ENCODE measurements at regions not wholly inside any gene's neighbourhood (a gene's known extent, or its start where the extent isn't known, plus 50 kb on each side); places are given as distances from the start of the nearest gene placed in this dataset.

DNA sequence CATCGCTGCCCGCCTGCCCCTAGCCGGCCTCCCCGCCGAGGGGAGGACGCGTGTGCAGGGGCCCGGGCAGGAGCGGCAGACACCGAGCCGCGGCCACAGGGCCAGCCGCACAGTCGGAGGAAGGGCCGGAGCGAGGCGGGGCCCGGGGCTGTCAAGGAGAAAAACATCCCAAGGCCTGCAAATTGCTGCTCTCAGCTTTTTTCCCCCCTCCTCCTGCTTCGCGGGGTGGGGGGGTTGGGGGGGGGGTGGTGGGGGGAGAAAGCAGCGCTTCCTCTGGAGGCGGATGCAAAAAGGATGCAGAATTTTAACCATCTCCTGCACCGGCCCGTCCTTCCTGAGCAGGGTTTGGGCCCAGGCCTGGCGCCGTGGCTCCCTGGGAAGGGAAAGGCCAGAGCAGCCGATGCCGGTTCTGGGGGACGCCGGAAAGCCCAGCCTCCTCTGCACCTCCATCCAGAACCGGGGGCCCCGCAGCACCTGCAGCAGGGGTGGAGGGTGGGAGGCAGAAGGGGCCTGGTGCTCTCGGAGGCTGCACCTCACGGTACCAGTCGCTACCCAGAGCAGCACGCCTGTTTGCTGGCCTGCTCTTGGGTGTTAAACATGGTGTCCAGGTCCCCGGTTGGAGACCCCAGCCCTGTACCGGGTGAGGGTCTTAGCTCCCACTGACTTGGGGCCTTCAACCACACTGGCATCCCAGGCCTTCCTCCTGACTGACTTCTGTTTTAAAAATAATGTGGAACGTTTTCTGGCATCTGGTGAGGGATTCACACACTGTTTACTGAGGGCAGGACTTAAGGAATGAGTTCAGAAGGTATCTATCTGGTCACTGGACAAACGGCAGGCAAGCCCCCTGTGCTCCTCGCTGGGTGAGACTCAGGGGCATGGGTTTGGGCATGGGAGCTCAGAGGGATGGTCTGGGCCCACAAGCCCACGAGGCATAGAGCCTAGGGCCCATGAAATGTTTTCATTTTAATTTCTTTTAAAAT, 77.4 kb upstream of the WNT7B start:
- peak; percentile 25 for DNase-seq

DNA sequence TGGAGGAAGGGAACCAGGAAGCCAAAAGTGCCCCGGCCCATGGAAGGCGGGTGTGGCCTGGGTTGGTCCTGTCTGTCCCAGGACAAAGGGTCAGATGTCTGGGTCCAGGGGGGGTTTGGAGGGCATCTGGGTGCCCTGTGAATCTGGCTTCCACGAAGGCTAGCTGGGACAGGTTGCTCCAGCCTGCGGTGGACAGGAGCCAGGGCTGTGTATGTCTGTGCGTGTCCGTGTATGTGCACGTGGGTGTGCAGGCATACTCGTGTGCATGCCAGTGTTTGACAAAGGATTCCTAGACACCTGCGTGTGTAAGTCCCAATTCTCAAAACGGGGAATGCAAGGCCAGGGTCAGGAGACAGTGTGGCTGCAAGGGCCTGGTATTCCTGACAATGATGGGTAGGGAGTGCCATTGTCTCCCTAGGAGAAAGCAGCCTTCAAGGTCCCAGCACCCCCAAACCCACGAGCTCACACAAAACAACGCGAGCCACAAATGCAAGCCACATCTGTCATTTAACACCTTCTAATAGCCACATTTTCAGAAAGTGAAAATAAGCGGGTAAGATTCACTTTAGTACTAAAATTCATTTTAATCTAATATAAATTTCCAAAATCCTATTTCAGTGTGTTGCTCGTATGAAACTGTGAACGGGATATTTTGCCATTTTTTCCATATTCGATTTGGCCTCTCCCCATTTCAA, 78.4 kb upstream of the WNT7B start:
- DNase-seq = no peak

DNA sequence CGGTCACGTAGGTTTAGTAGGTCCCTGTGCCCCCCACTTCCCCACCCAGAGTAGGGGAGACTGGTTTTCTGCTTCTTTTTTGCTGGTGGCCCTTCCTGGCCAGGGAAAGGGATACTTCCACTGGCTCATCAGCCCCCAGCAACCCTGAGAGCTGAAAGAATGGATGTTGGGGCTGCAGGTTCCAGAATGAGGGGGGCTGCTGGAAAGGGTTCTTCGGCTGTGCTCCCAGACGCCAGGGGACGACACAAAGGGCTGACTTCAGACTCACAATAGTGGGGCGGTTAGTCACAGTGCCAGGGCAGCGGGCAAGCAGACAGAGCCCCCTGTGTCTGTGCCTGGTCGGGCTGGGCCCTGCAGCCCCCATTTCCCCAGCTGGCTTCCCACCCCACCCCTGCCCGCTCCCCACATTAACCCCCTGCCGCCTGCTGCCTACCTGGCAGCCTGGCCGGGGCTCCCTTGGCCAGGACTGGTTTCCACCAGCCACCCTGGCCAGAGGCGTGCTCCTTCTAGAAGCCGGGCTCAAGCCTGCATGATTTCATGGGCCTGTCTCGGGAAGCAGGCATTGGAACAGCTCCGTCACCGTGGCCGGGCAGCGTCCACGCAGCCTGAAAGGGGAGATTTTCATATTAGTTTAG, 79.1 kb upstream of the WNT7B start:
- DNase-seq = no peak

DNA sequence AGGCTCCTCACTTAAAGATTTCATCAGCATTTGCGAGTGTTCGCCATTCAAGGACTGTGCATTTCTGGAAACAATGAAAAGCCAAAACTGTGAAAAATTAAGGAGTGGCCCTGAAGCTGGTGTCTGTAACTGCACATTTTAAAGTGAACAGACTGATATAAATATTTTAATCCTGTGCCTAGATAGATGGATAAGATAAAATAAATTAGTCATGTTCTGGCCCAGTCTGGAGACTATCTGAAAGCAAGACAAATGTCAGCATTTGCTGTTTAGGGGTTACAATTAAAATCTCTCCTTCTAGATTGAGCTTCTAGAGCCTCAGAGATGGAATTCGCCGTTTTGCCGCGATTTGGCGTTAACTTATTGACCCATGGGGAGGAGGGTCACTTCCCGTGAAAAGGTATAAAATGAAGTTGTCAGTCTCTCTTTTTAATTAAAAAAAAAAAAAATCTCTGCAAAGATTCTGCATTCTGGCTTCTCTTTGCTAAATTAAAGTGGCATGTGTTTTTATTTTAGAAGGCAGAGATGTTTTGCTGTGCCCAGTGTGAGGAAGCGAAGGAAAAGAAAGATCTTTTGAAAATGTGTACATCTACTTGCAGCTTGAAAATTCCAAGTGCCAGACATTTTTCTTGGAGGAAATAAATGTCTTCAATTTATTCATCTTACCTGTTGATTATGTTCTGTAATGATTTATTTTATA, 79.7 kb upstream of the WNT7B start:
- DNase-seq = peak; percentile 30

DNA sequence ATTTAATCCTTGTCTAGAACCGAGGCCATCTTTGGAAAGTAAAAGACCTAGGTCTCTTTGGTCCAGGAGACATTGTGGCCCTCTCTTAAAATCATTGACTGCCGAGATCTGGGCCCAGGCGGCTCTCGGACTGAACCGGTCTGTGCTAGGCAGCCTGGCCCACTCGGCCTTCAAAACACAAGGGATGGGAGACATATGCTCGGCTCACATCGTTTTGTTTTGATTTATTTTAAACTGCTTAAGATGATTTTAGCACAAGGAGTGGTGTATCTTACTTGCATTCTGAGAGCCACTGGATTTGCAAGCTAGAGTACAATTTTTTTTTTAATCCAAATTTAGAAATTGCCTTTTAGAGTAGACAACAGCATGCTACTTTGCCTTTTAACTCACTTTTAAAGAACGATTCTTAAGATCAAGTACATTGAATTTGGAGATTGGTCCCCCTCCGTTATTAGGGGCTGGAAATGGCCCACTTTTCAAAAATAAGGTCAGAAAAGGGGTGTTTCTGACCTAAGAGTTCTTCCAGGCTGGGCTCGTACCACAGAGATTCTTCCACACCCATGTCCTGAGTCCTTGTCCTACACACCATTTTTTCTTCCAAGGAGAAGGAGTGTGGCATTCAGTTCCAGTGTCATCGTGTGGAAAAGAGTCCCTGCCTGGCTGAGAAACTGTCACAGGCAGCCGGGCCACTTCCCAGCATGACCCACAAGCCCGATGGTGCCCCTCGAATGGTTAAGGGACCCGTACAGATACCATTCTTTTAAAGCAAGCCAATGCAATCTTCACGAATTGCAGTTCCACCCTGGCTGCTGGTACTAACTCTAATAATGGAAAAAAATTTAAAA, 80.5 kb upstream of the WNT7B start:
- DNase-seq = no peak

DNA sequence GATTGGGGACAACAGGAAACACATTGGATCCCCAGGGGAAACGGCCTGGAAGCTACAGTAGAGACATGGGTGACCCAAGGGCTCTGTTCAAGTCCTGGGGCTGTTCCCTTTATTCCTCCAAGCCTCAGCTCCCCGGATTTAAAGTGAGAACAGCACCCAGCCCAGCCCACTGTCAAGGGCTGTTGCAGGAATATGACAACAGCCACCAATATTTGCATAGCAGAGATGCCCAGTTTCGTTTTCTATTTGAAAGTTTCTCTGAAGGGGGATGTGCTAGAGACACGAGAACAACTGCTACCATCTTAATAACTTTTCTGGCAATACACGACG, 81.1 kb upstream of the WNT7B start:
- peak; percentile 72 for DNase-seq

DNA sequence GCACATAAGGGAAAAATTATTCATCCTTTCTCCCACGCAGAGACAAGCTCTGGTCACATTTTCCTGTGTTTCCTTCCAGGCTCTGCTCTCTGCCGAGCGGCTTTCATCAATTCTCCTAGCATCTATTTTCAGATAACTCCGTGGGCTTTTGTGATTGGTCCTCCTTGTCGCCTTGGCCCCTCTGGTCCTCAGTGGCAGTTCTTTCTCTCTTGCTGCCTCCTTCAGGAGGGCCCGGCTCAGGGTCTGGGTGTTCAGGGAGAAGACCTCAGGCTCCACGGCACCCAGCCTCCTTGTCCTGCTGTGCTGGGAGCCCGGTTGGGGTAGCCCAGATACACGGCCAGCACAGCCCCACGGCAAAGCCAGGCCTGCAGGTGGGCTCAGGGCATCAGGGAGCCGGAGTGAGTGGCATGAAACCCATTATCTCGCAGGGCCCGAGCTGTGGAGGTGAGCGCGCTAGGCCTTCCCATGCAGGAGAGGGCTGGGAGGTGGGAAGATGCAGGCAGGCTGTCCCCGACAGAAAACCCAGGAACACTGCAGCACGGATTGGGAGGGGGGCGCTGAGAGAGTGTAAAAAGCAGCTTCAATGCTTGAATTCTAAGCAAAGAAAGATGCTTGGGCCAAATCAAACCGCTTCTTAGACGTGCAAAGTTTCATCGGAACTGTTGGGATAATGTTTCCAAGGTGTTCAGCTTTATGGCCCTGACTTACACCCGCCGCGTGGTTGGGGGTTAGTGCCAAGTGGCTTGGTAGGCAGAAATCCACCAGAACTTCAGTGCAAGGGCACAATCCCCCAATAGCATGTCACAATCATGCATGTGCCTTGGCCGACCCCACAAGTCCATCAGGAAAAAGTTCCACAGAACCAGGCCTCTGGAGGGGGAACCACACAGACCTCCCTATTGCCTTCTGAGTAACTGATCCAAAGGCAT, 81.9 kb upstream of the WNT7B start:
- no peak for DNase-seq

DNA sequence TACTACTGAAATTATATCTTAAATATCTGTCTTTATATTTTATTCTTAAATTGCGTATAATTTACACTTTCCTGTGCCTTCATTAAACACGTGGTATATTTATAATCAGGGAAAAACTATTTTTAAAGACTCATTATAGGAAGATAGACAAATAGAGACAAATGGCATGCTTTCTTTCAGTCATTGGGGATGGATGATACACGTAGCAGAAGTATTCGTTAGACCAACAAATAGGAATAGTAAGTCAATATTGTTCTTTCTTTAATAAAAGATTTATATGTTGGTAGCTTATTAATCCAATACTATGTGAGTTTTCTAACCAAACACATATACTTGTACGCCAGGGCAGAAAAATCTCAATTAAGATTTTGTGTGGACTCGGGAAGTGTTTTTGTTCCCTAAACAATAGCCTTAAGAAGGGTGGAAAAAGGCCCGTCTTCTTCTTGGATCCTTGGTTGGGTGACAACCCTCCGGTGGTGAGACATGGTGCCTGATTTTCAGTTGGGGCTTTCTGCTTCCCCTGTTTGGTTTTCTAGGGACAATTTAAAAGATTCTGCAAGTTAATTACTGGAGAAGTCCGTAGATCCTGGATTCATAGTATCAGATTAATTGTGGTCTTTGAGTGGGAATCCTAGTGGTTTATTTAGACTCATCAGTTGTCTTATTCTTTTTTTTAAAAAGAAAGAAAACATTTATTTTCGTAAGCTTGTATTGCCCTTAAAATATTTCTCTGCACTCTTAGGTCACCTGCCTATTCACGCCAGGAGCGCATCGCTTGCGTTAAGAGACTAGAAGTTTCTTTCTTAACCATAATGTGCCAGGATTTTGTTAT, 83.5 kb upstream of the WNT7B start:
- DNase-seq = no peak

DNA sequence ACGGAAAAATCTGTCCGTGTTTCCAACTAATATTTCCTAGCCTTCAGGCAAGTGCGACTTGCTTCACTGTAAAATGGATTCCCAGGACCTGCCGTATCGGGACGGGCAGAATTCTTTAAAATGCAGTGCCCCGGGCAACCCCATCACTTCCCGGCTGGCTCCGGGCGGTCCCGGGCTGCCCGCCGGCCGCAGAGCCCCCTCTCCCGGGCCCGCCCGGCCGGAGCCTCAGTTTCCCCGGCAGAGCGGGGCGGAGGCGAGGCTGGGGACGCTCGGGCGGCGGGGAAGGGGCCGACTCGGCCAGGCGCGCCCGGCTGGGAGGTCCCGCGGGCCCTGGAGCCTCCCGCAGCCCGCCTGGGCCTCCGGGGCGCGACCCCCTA, 84.2 kb upstream of the WNT7B start:
- DNase-seq = no peak

DNA sequence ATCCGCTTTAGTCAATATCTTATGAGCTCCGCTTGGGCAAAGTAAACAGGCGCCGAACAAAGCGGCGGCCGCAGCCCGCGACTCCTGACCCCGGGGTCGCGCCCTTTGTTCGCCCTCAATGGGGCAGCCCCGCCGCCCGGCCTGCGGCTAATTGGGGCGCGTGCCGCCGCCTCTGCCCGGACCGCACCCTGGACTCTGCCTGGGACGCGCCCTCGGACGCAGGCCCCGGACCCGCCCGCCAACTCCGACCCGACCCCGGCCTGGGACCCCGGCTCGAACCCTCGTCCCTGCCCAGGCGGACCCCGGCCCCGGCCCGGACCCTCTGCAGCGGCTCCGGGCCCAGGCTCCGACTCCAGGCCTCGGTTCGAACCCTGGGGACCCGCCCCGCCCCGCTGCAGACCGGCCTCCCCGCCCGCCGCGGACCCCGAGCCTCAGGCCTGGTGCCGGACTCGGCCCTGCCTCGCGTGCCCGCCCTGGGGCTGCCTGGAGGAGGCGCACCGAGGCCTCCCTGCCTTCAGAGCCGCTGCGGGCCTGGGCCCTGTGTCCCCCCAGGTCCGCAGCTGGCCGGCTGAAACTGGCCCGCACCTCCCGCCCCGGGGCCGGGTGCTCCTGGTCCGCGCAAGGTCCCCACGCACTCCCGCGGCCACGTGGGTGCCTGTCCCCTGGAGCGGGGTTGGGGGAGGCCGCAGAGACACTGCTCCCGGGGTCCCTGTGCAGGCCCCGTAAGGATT, 84.7 kb upstream of the WNT7B start:
- no peak for DNase-seq

DNA sequence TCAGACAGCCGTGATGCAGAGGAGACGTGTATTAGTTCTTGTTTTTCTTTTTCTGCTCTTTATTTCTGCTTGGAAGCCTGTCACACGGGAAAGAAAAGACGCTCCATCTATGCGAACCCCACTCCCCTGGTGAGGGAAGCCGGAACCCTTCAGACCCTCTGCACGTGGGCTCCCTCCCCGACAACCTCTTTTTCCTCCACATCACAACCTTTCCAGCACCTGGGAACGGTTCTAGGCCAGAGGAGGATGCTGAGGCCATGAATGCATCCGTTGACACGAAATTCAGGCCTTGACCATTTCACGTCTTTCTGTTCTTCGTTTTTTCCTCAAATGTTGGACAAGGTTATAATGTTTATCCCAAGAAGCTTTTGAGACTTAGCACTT, 85.3 kb upstream of the WNT7B start:
- DNase-seq = no peak

DNA sequence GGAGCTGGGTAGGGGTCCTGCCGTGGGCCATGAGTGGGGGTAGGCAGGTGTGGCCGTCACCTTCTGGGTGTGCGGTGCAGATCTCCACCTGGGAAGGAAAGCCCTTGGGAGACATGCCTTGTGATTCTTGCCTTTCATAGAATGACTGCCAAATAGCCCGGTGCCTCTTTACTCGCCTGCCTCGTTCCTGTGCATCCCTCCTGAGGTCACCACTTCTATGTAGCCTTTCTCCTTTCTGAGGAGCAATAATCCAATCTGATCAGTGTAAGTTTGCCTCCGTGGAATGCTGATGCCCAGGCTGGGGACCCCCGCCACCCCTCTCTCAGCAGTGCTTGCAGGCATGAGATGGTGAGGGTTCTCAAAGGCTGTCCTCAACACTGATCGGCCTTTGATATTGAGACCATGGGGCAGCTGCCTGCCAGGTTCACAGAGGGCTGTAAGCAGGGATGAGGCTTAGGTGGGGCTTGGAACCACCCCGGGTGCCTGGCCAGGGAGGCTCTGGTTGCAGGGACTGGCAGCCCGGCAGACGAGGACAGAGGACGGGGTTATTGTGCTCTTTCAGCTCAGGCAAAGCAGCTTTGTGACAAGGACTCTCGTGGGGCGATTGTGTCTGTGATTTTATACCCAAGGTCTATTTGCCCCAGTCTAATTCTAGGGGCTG, 86.1 kb upstream of the WNT7B start:
- no peak for DNase-seq

DNA sequence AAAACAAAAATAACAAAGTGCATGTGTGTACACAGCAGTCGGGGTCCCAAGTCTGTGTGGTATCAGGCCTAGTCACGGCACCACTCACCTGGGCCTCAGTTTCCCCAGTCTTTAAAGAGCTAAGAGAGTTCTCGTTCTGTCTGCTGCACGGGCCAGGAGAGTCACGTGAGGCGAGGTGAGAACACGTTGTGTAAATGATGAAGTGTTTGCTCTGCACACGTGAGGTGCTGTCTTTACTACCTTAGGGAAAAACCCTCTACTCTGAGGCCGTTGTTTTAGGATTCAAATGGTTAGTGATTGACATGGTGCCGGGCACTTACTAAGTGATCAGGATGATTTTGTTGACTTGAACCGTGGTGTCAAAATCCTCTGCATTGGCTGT, 86.5 kb upstream of the PPARA start:
- DNase-seq = peak; percentile 45

DNA sequence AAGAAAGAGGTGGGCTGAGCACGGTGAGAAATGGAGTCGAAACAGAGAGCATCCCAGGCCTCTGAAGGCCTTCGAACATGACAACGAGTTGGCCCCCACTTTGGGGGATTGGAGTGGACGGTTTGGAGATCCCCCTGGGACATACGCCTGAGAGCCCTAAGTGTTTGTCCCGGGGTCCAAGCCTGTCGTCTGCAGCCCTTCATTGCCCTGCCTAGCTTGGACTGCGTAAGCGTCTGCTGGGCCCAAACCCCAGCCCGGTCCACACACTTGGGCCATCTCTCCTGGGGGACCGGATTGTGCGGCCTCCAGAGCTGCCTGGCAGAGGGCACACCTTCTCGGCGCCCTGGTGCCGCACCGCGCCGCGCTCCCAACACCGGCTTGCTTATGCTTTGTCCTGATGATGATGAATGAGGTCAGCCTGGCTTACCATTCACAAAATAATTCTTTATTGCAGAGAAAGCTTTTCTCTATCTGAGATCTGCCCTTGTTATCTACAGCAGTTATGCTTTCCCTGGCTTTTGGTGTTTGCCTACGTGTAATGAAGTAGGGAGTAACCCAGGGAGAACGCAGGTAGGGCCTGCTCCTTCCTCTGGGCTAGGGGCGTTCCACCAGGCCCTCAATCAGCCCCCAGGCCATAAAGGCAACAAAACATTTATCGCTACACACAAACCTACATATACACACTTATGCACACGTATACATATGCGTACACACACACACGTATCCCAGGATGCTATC, 85.9 kb upstream of the PPARA start:
- no peak for DNase-seq

DNA sequence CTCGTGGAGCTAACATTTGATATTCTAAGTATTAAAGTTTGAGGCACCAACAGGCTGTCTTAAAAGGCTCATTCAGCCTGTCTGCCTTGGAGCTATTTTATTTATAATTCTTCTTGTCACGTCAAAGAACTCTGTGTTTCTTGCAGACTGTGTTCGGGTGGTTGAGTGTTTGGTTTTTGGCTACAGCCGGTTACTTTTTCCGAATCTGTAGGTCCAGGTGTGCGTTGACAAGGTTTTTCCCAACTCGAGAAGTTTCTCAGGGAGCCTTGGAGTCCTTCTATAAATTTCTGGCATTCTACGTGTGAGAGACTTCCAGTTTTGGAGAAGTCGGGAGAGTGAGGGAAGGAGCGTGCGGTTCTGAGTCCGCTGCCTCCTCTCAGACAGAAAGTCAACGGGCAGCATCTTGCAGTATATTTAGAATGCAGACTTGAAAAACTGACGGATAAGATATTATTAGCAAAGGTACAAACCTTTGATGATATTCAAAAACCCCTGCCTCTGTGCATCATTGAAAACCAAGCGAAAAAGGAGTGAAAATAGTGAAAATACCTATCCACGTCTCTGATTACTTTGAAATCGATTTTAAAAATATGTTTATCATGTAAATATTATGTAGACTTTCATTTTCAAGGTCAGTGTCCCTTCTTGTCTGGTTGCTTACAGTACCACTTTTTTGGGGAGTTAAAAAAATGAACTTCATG, 85.2 kb upstream of the PPARA start:
- no peak for DNase-seq

DNA sequence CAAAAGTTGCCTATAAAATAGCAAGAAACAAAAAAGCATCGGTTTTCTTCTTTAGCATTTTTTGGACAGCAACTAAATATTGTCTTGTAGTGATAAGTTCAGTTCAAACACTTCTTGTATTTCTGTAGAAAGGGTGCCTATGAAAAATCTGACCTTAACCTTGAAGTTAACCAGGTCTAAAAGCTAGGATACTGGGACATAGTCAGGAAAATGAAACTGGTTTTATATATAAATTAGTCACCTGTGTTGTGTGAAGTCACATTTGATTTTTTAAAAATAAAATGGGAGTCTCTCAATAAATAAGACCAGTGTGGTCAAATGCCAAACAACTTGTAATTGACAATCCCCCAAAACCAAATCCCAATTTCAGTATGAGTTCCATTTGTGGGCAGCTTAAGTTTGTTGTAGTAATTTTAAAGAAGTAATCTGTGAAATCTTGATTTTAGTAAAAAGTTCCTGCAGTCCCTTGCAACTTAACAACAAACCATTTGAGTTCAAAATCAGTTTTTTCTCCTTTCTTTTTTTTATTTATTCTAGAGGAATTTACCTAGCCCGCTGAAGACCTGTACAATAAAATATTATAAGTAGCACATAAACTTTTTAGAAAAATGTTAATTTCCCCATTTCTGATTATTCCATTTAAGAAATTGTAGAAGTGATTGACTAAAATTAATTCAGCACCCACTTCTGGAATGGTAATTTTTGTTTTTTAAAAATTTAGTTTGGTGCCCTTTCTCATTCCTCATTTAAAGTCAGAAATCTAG, 84.5 kb upstream of the PPARA start:
- no peak for DNase-seq

DNA sequence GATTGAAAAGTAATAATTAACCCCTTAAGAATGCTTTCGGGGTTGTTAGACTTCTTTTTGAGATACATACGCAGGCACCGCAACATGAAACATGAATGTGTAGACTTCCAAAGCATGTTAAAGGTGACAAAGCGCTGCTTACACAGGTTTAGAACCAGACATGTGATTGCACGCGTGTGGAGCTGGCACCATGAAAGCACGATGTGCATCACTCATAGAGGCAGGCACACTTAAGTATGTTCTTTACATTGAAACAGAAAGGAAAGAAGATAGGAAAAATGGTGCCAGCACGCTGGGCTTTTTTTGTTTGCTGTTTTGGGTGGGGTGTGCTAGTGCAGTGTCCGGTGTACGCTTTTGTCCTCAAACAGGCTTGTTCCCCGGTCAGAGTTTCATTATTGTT, 83.6 kb upstream of the PPARA start:
- peak; percentile 80 for DNase-seq
